ENCODE measurements at regions not wholly inside any gene's neighbourhood (a gene's known extent, or its start where the extent isn't known, plus 50 kb on each side); places are given as distances from the start of the nearest gene placed in this dataset.

- no peaks in the 10 kb centered on the region for H3K36me3 ChIP-seq (ENCODE audit: control insufficient read depth in 4 of 4, insufficient read depth in 4 of 4, low read length in 4 of 4)
- H3K9ac ChIP-seq (ENCODE audit: insufficient read depth in 1 of 2, low read length in 2 of 2): no peak overlapping the region
- no peak overlapping the region for H3K4me3 ChIP-seq
- no peaks in the 10 kb centered on the region for H3K27me3 ChIP-seq (ENCODE audit: control insufficient read depth in 3 of 3, insufficient read depth in 3 of 3, low read length in 2 of 3)
- WGBS, 2 donors: 82 to 90% methylated on average over 1 of the region's 1 CpG
- no peak for TF ChIP-seq CTCF (IDR thresholded peaks at IDR 0.05; ENCODE audit: control extremely low read depth, extremely low read depth)
- no peaks in the 10 kb centered on the region for H3K4me1 ChIP-seq (ENCODE audit: control insufficient read depth in 5 of 5, insufficient read depth in 5 of 5, low read length in 5 of 5)
- ATAC-seq (ENCODE audit: insufficient read depth, low FRiP score) (no peak), DNase-seq (no peak)
- H3K27ac ChIP-seq (ENCODE audit: low read depth in 1 of 2, low read length in 1 of 2): no peak overlapping the region
- peaks cover 0 to 3% (median 0%) of the 10 kb centered on the region in 4 donors for H3K9me3 ChIP-seq (ENCODE audit: control insufficient read depth in 4 of 4, insufficient read depth in 3 of 4, low read length in 3 of 4)
These were observed 346.4 kb upstream of the MTNR1B start for GRCh38 chr11:92623055-92623454.

GRCh38 chr11:92625894-92626293 is 343.6 kb upstream of the MTNR1B start:
- DNase-seq (peak; percentile 23 to 51 (median 31)), ATAC-seq (ENCODE audit: insufficient read depth, low FRiP score) (no peak)
- TF ChIP-seq CTCF (IDR thresholded peaks at IDR 0.05; ENCODE audit: control extremely low read depth, extremely low read depth): no peak
- Histone ChIP-seq H3K27ac (ENCODE audit: low read depth in 1 of 2, low read length in 1 of 2) (no peak overlapping the region), H3K4me1 (ENCODE audit: control insufficient read depth in 5 of 5, insufficient read depth in 5 of 5, low read length in 5 of 5) (no peaks in the 10 kb centered on the region), H3K9ac (ENCODE audit: insufficient read depth in 1 of 2, low read length in 2 of 2) (no peak overlapping the region), H3K4me3 (no peak overlapping the region), H3K9me3 (ENCODE audit: control insufficient read depth in 4 of 4, insufficient read depth in 3 of 4, low read length in 3 of 4) (no peaks in the 10 kb centered on the region), H3K27me3 (ENCODE audit: control insufficient read depth in 3 of 3, insufficient read depth in 3 of 3, low read length in 2 of 3) (no peaks in the 10 kb centered on the region), H3K36me3 (ENCODE audit: control insufficient read depth in 4 of 4, insufficient read depth in 4 of 4, low read length in 4 of 4) (no peaks in the 10 kb centered on the region)
- 74 to 81% methylated on average over 1 of the region's 1 CpG for WGBS, 2 donors

GRCh38 chr11:92626624-92627023 is 342.8 kb upstream of the MTNR1B start:
- no peak for ATAC-seq (ENCODE audit: insufficient read depth, low FRiP score)
- Histone ChIP-seq H3K36me3 (ENCODE audit: control insufficient read depth in 4 of 4, insufficient read depth in 4 of 4, low read length in 4 of 4) (no peaks in the 10 kb centered on the region), H3K9ac (ENCODE audit: insufficient read depth in 1 of 2, low read length in 2 of 2) (no peak overlapping the region), H3K27ac (ENCODE audit: low read depth in 1 of 2, low read length in 1 of 2) (no peak overlapping the region), H3K9me3 (ENCODE audit: control insufficient read depth in 4 of 4, insufficient read depth in 3 of 4, low read length in 3 of 4) (no peaks in the 10 kb centered on the region), H3K4me3 (no peak overlapping the region), H3K27me3 (ENCODE audit: control insufficient read depth in 3 of 3, insufficient read depth in 3 of 3, low read length in 2 of 3) (no peaks in the 10 kb centered on the region), H3K4me1 (ENCODE audit: control insufficient read depth in 5 of 5, insufficient read depth in 5 of 5, low read length in 5 of 5) (peaks cover 0 to under 1% (median 0%) of the 10 kb centered on the region in 5 donors)
- 87 to 100% methylated on average over 1 of the region's 1 CpG for WGBS, 2 donors
- DNase-seq: no peak
- no peak for TF ChIP-seq CTCF (IDR thresholded peaks at IDR 0.05; ENCODE audit: control extremely low read depth, extremely low read depth)

- Histone ChIP-seq H3K9ac (ENCODE audit: insufficient read depth in 1 of 2, low read length in 2 of 2) (no peak overlapping the region), H3K9me3 (ENCODE audit: control insufficient read depth in 4 of 4, insufficient read depth in 3 of 4, low read length in 3 of 4) (no peaks in the 10 kb centered on the region), H3K27ac (ENCODE audit: low read depth in 1 of 2, low read length in 1 of 2) (no peak overlapping the region), H3K4me3 (no peak overlapping the region), H3K36me3 (ENCODE audit: control insufficient read depth in 4 of 4, insufficient read depth in 4 of 4, low read length in 4 of 4) (no peaks in the 10 kb centered on the region), H3K4me1 (ENCODE audit: control insufficient read depth in 5 of 5, insufficient read depth in 5 of 5, low read length in 5 of 5) (peaks cover 0 to 11% (median 0%) of the 10 kb centered on the region in 5 donors), H3K27me3 (ENCODE audit: control insufficient read depth in 3 of 3, insufficient read depth in 3 of 3, low read length in 2 of 3) (no peaks in the 10 kb centered on the region)
- DNase-seq (no peak), ATAC-seq (ENCODE audit: insufficient read depth, low FRiP score) (no peak)
- 81 to 85% methylated on average over 7 of the region's 7 CpGs for WGBS, 2 donors
- TF ChIP-seq CTCF (IDR thresholded peaks at IDR 0.05; ENCODE audit: control extremely low read depth, extremely low read depth): no peak
These were observed 341.7 kb upstream of the MTNR1B start for GRCh38 chr11:92627615-92628256.

Data from lung (tissue), 11 donors.